ENCODE measurements at regions not wholly inside any gene's neighbourhood (a gene's known extent, or its start where the extent isn't known, plus 50 kb on each side); places are given as distances from the start of the nearest gene placed in this dataset.
"Not testable (repeated sequence)": the region's sequence is repeated elsewhere in the genome, so short reads cannot be mapped to it uniquely, and the experiment has no call there.

GRCh38 chr5:82586661-82587310 lies 308.6 kb upstream of the RPS23 start:
- H3K4me1 ChIP-seq (ENCODE audit: insufficient read depth, low read length, poor library complexity, severe bottlenecking): no peaks in the 10 kb centered on the region
- H4K20me1 ChIP-seq (ENCODE audit: insufficient read depth, low read length, poor library complexity, severe bottlenecking): no peaks in the 10 kb centered on the region
- H3K79me2 ChIP-seq (ENCODE audit: insufficient read depth, low read length): no peaks in the 10 kb centered on the region
- TF ChIP-seq EZH2phosphoT487 (IDR thresholded peaks at IDR 0.05; ENCODE audit: borderline replicate concordance) (no peak), CTCF (conservative IDR thresholded peaks at IDR 0.05; ENCODE audit: low read length) (no peak)
- H3K27me3 ChIP-seq (ENCODE audit: insufficient read depth, low read length, poor library complexity, severe bottlenecking): no peaks in the 10 kb centered on the region
- 0 out of 2 replicates have a peak, but pooled peaks cover 4% of the 10 kb centered on the region for H3K9me3 ChIP-seq (ENCODE audit: insufficient read depth, low read depth, low read length)
- H3K4me2 ChIP-seq (ENCODE audit: low read depth, low read length, poor library complexity, severe bottlenecking): no peak overlapping the region
- H3K4me3 ChIP-seq (ENCODE audit: low read length, poor library complexity, severe bottlenecking): no peak overlapping the region
- no peaks in the 10 kb centered on the region for H3K36me3 ChIP-seq (ENCODE audit: insufficient read depth, low read length)
- H3K9me2 ChIP-seq (replicated peaks; ENCODE audit: low read depth, low read length): no peaks in the 10 kb centered on the region
- no peak overlapping the region for H3K9ac ChIP-seq (ENCODE audit: low read depth, low read length, poor library complexity, severe bottlenecking)
- H2AFZ ChIP-seq (ENCODE audit: low read length): no peak overlapping the region
- no peaks in the 10 kb centered on the region for H3F3A ChIP-seq (ENCODE audit: low read depth)

GRCh38 chr5:82586181-82586580 lies 308.0 kb upstream of the RPS23 start:
- Histone ChIP-seq H3K9ac (ENCODE audit: low read depth, low read length, poor library complexity, severe bottlenecking) (no peak overlapping the region), H2AFZ (ENCODE audit: low read length) (no peak overlapping the region), H3K9me3 (ENCODE audit: insufficient read depth, low read depth, low read length) (0 out of 2 replicates have a peak, but pooled peaks cover 4% of the 10 kb centered on the region), H4K20me1 (ENCODE audit: insufficient read depth, low read length, poor library complexity, severe bottlenecking) (no peaks in the 10 kb centered on the region), H3K27me3 (ENCODE audit: insufficient read depth, low read length, poor library complexity, severe bottlenecking) (no peaks in the 10 kb centered on the region), H3K4me1 (ENCODE audit: insufficient read depth, low read length, poor library complexity, severe bottlenecking) (no peaks in the 10 kb centered on the region), H3K79me2 (ENCODE audit: insufficient read depth, low read length) (no peaks in the 10 kb centered on the region), H3F3A (ENCODE audit: low read depth) (no peaks in the 10 kb centered on the region), H3K4me2 (ENCODE audit: low read depth, low read length, poor library complexity, severe bottlenecking) (no peak overlapping the region), H3K9me2 (replicated peaks; ENCODE audit: low read depth, low read length) (no peaks in the 10 kb centered on the region), H3K4me3 (ENCODE audit: low read length, poor library complexity, severe bottlenecking) (no peak overlapping the region), H3K36me3 (ENCODE audit: insufficient read depth, low read length) (no peaks in the 10 kb centered on the region)
- TF ChIP-seq CTCF (conservative IDR thresholded peaks at IDR 0.05; ENCODE audit: low read length) (no peak), EZH2phosphoT487 (IDR thresholded peaks at IDR 0.05; ENCODE audit: borderline replicate concordance) (no peak)

DNA sequence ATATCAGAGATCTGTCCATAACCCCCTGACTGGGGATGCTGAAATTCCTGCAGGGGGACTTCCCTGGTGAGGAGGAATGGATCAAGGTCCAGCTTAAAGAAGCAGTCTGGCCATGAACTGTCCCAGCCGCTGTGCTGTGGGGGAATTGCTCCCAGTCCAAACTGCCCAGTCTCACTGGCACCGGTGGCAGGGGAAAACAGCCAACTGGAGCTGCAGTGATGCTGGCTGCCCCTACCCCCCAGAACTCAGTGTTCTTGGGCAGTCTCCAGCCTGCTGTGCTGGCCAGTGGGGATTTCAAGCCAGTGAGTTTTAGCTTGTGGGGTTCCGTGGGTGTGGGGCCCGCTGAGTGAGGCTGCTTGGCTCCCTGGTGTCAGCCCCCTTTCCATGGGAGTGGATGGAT lies 306.5 kb upstream of the RPS23 start:
- H3K4me1 ChIP-seq (ENCODE audit: insufficient read depth, low read length, poor library complexity, severe bottlenecking): no peaks in the 10 kb centered on the region

GRCh38 chr5:82583331-82583730 lies 305.2 kb upstream of the RPS23 start:
- H2AFZ ChIP-seq (ENCODE audit: low read length); H3K36me3 ChIP-seq (ENCODE audit: insufficient read depth, low read length); H3K4me3 ChIP-seq (ENCODE audit: low read length, poor library complexity, severe bottlenecking): not testable (repeated sequence)

More for the DNA sequence above, 306.5 kb upstream of the RPS23 start:
- Histone ChIP-seq H3F3A (ENCODE audit: low read depth) (no peaks in the 10 kb centered on the region), H3K9me3 (ENCODE audit: insufficient read depth, low read depth, low read length) (no peaks in the 10 kb centered on the region), H3K27me3 (ENCODE audit: insufficient read depth, low read length, poor library complexity, severe bottlenecking) (no peaks in the 10 kb centered on the region), H3K4me3 (ENCODE audit: low read length, poor library complexity, severe bottlenecking) (no peak overlapping the region), H3K9ac (ENCODE audit: low read depth, low read length, poor library complexity, severe bottlenecking) (no peak overlapping the region), H2AFZ (ENCODE audit: low read length) (no peak overlapping the region), H3K79me2 (ENCODE audit: insufficient read depth, low read length) (no peaks in the 10 kb centered on the region), H3K4me2 (ENCODE audit: low read depth, low read length, poor library complexity, severe bottlenecking) (no peak overlapping the region), H3K36me3 (ENCODE audit: insufficient read depth, low read length) (no peaks in the 10 kb centered on the region), H3K9me2 (replicated peaks; ENCODE audit: low read depth, low read length) (no peaks in the 10 kb centered on the region), H4K20me1 (ENCODE audit: insufficient read depth, low read length, poor library complexity, severe bottlenecking) (no peaks in the 10 kb centered on the region)
- TF ChIP-seq EZH2phosphoT487 (IDR thresholded peaks at IDR 0.05; ENCODE audit: borderline replicate concordance): no peak
- TF ChIP-seq CTCF (conservative IDR thresholded peaks at IDR 0.05; ENCODE audit: low read length): no peak

More at GRCh38 chr5:82583331-82583730, 305.2 kb upstream of the RPS23 start:
- not testable (repeated sequence) for H4K20me1 ChIP-seq (ENCODE audit: insufficient read depth, low read length, poor library complexity, severe bottlenecking); H3K9ac ChIP-seq (ENCODE audit: low read depth, low read length, poor library complexity, severe bottlenecking); H3K9me3 ChIP-seq (ENCODE audit: insufficient read depth, low read depth, low read length); H3K27me3 ChIP-seq (ENCODE audit: insufficient read depth, low read length, poor library complexity, severe bottlenecking); H3K4me1 ChIP-seq (ENCODE audit: insufficient read depth, low read length, poor library complexity, severe bottlenecking); H3K79me2 ChIP-seq (ENCODE audit: insufficient read depth, low read length); H3K4me2 ChIP-seq (ENCODE audit: low read depth, low read length, poor library complexity, severe bottlenecking); H3K9me2 ChIP-seq (replicated peaks; ENCODE audit: low read depth, low read length); H3F3A ChIP-seq (ENCODE audit: low read depth)

Data from Loucy (cell line).